Jurkat, Clone E6-1 (cell line): ENCODE measurements at regions not wholly inside any gene's neighbourhood (a gene's known extent, or its start where the extent isn't known, plus 50 kb on each side); places are given as distances from the start of the nearest gene placed in this dataset.

Source experiments
- DNase-seq: peaks from one replicate; pipeline ENCODE4 v3.0.0-alpha.2; 2011; ENCODE audit warnings: low read depth, low spot score
- H3K4me3 ChIP-seq: 2 replicates; pipeline ENCODE4 v1.5.1; 2011; ENCODE audit warnings: mild to moderate bottlenecking, low read length, control low read depth, moderate library complexity

- DNase-seq = no peak
- no peak overlapping the region for H3K4me3 ChIP-seq
These were observed 68.8 kb upstream of the ARHGAP18 start for GRCh38 chr6:129778793-129779192.

- DNase-seq = no peak
- H3K4me3 ChIP-seq = no peak overlapping the region
These were observed 67.4 kb upstream of the ARHGAP18 start for GRCh38 chr6:129777371-129777770.

DNA sequence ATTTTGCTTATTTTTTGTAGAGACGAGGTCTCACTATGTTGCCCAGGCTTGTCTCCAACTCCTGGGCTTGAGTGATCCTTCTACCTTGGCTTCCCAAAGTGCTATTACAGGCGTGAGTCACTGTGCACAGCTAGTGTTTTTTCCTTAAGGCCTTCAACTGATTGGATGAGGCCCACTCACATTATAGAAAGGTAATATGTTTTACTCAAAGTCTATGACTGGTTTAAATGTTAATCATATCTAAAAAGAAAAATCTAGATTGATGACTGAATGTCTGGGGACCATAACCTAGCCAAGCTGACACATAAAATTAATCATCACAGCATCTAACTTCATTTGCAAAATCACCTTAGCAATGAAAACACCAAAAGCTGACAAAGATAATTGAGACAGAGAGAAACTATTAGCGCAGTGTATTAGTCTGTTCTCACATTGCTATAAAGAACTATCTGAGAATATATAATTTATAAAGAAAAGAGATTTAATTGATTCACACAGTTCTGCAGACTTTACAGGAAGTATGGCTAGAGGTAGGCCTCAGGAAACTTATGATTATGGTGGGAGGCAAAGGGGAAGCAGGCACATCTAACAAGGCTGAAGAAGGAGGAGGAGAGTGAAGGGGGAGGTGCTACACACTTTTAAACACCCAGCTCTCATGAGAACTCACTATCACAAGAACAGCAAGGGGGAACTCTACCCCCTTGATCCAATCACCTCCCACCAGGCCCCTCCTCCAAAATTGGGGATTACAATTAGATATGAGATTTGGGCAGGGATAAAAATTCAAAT lies 66.8 kb upstream of the ARHGAP18 start:
- no peak overlapping the region for H3K4me3 ChIP-seq
- DNase-seq = no peak

- peak; percentile 27 for DNase-seq
- H3K4me3 ChIP-seq = no peak overlapping the region
These were observed 64.9 kb upstream of the ARHGAP18 start for GRCh38 chr6:129774697-129775447.

- DNase-seq = peak; percentile 34
- H3K4me3 ChIP-seq = no peak overlapping the region
These were observed 63.3 kb upstream of the ARHGAP18 start for GRCh38 chr6:129773304-129773703.

DNA sequence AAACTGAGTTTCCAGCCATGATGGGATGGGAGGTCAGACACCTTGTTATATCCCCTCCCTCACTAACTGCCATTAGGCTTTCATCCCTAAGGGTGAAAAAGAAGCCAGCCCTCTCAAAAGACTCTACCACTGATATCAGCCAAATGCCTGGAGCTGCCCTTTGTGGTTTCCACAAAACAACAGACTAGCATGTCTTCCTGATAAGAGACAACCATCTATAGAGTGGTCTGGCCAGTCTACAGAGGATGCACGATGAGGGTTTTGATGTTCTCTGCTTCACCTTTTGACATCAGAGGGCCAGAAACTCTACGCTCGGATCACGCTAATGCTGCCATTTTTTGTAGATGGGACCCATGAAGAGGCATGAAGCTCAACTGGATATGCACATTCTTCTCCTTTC lies 61.7 kb upstream of the ARHGAP18 start:
- no peak for DNase-seq

DNA sequence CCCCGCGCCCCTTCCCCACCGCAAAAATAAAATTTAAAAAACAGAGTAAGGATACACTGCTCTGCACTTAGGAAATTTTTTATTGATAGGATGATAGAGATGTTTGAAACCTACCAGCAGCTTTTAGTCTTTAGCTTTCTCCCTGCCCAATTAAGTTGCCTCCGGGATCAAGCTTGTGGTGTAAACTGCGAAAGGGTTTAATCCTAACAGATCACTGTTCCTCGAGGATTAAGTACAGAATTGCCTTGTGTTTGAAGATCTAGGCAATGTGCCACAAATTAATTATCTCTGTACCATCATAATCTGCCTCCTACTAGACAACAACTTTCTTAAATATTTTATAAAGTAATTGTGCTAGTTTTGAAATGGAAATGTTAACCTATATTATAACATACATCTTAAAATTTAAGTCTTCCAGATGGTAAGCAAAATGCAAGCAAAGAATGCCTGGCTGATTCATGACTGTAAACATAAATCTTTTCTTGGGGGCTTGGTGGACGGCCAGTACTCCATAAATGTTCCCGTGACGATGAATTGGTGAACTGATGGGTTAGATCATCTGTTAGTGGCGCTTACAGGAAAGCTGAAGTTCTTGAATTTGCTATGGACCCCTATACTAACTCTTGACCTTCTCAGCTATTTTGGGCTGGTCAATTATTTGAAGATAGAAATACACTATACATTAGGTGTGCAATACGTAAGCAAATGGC lies 58.0 kb upstream of the ARHGAP18 start:
- DNase-seq = no peak
- no peak overlapping the region for H3K4me3 ChIP-seq

More for the DNA sequence above, 61.7 kb upstream of the ARHGAP18 start:
- no peak overlapping the region for H3K4me3 ChIP-seq

DNA sequence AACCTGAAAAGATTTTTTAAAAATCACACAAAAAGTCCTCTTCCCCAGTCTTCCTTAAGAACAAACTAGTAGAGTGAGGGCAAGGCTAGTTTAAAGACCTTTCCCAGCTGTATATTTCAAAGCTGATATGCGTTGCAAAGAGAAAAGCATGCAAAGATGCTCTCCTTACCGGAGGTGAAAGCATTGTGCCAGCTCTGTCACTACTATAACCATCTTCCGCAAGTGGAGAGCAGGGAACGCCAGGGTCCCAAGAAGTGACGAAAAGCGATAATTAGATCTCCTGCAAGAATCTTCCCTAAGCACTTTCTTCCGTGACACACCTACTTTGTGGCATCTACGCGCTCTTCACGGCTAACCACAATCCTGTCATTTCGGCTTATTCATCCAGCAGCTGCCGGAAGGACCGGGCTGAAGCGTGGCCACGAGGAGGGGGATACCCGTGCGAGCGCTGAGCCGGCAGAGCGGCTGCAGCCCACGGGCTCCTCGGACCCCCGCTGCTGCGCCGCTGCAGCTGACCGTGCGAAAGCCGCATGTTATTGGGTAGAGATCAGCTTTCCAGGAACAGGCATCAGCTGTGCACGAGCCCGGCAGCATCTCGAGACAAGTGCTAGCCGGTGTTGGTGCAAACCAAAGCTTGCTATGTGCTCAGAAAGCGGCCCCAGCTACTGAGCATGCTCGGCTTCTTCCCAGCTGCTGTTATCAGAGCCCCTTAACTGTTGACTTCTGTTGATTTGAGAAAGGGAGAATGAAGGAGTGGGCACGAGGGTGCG lies 57.2 kb upstream of the ARHGAP18 start:
- H3K4me3 ChIP-seq = peak overlapping the region; percentile 47
- DNase-seq = peak; percentile 73

DNA sequence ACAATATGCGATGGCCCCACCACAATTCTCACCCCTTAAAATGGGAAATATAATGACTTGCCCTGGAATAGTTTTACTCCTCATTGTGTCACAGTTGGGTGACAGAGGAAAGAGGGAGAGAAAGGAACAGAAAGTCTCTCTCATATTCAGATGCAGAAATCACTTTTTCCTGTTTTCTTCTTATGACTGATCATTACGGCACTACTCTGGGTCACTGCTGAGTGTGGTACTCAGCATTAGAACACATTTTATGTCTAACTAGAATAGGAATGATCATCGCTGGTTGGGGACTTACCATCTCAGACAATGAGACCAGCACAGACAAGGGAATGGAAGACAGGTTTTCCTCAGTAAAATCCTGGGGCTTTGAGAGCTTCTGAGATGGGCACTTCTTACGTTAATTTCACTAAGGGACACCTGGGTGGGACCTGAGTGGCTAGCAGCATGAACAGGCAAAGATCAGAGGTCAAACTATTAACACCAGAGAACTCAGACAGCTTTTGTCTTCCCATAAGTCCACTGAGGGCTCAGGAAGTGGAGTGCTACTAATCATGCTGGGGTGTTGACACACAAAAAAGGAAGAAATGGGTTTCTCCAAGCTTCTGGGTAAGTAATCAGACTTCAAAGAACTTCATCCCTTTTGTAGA lies 54.9 kb upstream of the ARHGAP18 start:
- H3K4me3 ChIP-seq = no peak overlapping the region
- DNase-seq = no peak

GRCh38 chr6:129759796-129760605 lies 50.0 kb upstream of the ARHGAP18 start:
- no peak overlapping the region for H3K4me3 ChIP-seq
- DNase-seq = no peak
